HG03342 (cell line): ENCODE measurements at regions not wholly inside any gene's neighbourhood (a gene's known extent, or its start where the extent isn't known, plus 50 kb on each side); places are given as distances from the start of the nearest gene placed in this dataset.
"Not testable (repeated sequence)": the region's sequence is repeated elsewhere in the genome, so short reads cannot be mapped to it uniquely, and the experiment has no call there.

Experiments
- ATAC-seq: cut with Tn5 transposase; IDR thresholded peaks from one replicate; pipeline ENCODE4 v1.9.1; 2021; ENCODE audit warnings: mild to moderate bottlenecking, moderate library complexity; ENCODE audit not compliant: unreplicated experiment

GRCh38 chr15:70602834-70603560 is 160.4 kb downstream of the UACA start:
- no peak for ATAC-seq

GRCh38 chr15:70602281-70602680 is 161.1 kb downstream of the UACA start:
- no peak for ATAC-seq

- no peak for ATAC-seq
These were observed 165.4 kb downstream of the UACA start for GRCh38 chr15:70597945-70598344.

- no peak for ATAC-seq
These were observed 166.2 kb downstream of the UACA start for GRCh38 chr15:70597056-70597603.

- no peak for ATAC-seq
These were observed 166.9 kb downstream of the UACA start for GRCh38 chr15:70596354-70597055.

GRCh38 chr15:70593795-70594194 is 169.6 kb downstream of the UACA start:
- ATAC-seq = no peak

GRCh38 chr15:70589728-70590127 is 173.6 kb downstream of the UACA start:
- no peak for ATAC-seq

- no peak for ATAC-seq
These were observed 174.1 kb downstream of the UACA start for GRCh38 chr15:70589221-70589620.

GRCh38 chr15:70588613-70589012 is 174.7 kb downstream of the UACA start:
- ATAC-seq = no peak

GRCh38 chr15:70587896-70588567 is 175.3 kb downstream of the UACA start:
- no peak for ATAC-seq

GRCh38 chr15:70587012-70587634 is 176.2 kb downstream of the UACA start:
- not testable (repeated sequence) for ATAC-seq

- ATAC-seq = no peak
These were observed 177.1 kb downstream of the UACA start for GRCh38 chr15:70586241-70586640.

- no peak for ATAC-seq
These were observed 177.7 kb downstream of the UACA start for GRCh38 chr15:70585707-70586034.

GRCh38 chr15:70584838-70585706 is 178.3 kb downstream of the UACA start:
- no peak for ATAC-seq

- ATAC-seq = no peak
These were observed 178.9 kb downstream of the UACA start for GRCh38 chr15:70584441-70584837.

- ATAC-seq = no peak
These were observed 180.4 kb downstream of the UACA start for GRCh38 chr15:70583006-70583405.

- no peak for ATAC-seq
These were observed 181.0 kb downstream of the UACA start for GRCh38 chr15:70582143-70582945.

GRCh38 chr15:70580958-70581357 is 182.4 kb downstream of the UACA start:
- no peak for ATAC-seq

- no peak for ATAC-seq
These were observed 183.1 kb downstream of the UACA start for GRCh38 chr15:70580286-70580685.

GRCh38 chr15:70579766-70580165 is 183.6 kb downstream of the UACA start:
- ATAC-seq = no peak
